ENCODE measurements at regions not wholly inside any gene's neighbourhood (a gene's known extent, or its start where the extent isn't known, plus 50 kb on each side); places are given as distances from the start of the nearest gene placed in this dataset.

DNA sequence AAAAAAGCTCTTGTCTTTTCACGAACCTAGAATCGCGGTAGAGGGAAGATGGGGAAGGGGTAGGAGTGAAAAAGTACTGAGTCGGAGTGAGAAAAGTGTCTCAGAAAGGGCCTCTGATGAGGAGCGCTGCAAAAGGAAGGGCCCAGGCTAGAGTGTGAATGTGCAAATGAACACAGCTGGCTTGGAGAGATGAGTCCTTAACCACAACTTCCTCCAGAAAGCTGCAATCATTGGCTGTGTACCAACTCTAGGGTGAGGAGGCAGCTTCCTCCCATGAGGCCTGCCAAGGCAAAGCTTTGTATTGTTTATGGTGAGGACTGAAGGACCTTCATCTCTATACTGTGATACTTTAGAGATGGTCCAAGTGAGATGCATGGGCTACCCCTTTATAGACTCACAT is 566.9 kb upstream of the ANO5 start:
- ChIA-PET CTCF (no interaction called here), POLR2A (no interaction called here)
- Histone ChIP-seq H3K36me3 (ENCODE audit: control insufficient read depth in 2 of 2, insufficient read depth in 1 of 2, low read length in 2 of 2) (no peaks in the 10 kb centered on the region), H3K9me3 (ENCODE audit: control insufficient read depth, insufficient read depth, low read depth, low read length) (no peaks in the 10 kb centered on the region), H3K4me3 (ENCODE audit: low read depth, low read length) (no peak overlapping the region), H3K27ac (ENCODE audit: extremely low read depth, low read depth, low read length) (no peak overlapping the region), H3K4me1 (ENCODE audit: control insufficient read depth, insufficient read depth, low read length) (no peaks in the 10 kb centered on the region)
- TF ChIP-seq, protein P1, sequence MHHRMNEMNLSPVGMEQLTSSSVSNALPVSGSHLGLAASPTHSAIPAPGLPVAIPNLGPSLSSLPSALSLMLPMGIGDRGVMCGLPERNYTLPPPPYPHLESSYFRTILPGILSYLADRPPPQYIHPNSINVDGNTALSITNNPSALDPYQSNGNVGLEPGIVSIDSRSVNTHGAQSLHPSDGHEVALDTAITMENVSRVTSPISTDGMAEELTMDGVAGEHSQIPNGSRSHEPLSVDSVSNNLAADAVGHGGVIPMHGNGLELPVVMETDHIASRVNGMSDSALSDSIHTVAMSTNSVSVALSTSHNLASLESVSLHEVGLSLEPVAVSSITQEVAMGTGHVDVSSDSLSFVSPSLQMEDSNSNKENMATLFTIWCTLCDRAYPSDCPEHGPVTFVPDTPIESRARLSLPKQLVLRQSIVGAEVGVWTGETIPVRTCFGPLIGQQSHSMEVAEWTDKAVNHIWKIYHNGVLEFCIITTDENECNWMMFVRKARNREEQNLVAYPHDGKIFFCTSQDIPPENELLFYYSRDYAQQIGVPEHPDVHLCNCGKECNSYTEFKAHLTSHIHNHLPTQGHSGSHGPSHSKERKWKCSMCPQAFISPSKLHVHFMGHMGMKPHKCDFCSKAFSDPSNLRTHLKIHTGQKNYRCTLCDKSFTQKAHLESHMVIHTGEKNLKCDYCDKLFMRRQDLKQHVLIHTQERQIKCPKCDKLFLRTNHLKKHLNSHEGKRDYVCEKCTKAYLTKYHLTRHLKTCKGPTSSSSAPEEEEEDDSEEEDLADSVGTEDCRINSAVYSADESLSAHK (tag by site-specific recombination; IDR thresholded peaks at IDR 0.05), result no peak
- TF ChIP-seq IKZF3 (tag by site-specific recombination; IDR thresholded peaks at IDR 0.05) (no peak), ZNF624 (tag by site-specific recombination; IDR thresholded peaks at IDR 0.05) (no peak), ZNF571 (tag by site-specific recombination; IDR thresholded peaks at IDR 0.05) (no peak), ZFP37 (tag by site-specific recombination; IDR thresholded peaks at IDR 0.05) (no peak), MEIS1 (CRISPR knock-in tag; IDR thresholded peaks at IDR 0.05; ENCODE audit: borderline replicate concordance) (no peak), ZNF654 (tag by site-specific recombination; IDR thresholded peaks at IDR 0.05; ENCODE audit: low read depth) (no peak), ZNF169 (tag by site-specific recombination; IDR thresholded peaks at IDR 0.05) (no peak), BCL11A (tag by site-specific recombination; IDR thresholded peaks at IDR 0.05; ENCODE audit: low read depth) (no peak), SCRT1 (tag by site-specific recombination; IDR thresholded peaks at IDR 0.05; ENCODE audit: borderline replicate concordance) (no peak), ZNF24 (tag by site-specific recombination; IDR thresholded peaks at IDR 0.05) (no peak), KLF16 (tag by site-specific recombination; IDR thresholded peaks at IDR 0.05) (no peak), ZNF623 (tag by site-specific recombination; IDR thresholded peaks at IDR 0.05) (no peak)
- TF ChIP-seq, protein P2, sequence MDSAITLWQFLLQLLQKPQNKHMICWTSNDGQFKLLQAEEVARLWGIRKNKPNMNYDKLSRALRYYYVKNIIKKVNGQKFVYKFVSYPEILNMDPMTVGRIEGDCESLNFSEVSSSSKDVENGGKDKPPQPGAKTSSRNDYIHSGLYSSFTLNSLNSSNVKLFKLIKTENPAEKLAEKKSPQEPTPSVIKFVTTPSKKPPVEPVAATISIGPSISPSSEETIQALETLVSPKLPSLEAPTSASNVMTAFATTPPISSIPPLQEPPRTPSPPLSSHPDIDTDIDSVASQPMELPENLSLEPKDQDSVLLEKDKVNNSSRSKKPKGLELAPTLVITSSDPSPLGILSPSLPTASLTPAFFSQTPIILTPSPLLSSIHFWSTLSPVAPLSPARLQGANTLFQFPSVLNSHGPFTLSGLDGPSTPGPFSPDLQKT (IDR thresholded peaks at IDR 0.05; ENCODE audit: borderline replicate concordance, low read depth, low read length), result no peak
- TF ChIP-seq, protein P3, sequence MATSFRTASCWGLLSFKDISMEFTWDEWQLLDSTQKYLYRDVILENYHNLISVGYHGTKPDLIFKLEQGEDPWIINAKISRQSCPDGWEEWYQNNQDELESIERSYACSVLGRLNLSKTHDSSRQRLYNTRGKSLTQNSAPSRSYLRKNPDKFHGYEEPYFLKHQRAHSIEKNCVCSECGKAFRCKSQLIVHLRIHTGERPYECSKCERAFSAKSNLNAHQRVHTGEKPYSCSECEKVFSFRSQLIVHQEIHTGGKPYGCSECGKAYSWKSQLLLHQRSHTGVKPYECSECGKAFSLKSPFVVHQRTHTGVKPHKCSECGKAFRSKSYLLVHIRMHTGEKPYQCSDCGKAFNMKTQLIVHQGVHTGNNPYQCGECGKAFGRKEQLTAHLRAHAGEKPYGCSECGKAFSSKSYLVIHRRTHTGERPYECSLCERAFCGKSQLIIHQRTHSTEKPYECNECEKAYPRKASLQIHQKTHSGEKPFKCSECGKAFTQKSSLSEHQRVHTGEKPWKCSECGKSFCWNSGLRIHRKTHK (tag by site-specific recombination; IDR thresholded peaks at IDR 0.05), result no peak

DNA sequence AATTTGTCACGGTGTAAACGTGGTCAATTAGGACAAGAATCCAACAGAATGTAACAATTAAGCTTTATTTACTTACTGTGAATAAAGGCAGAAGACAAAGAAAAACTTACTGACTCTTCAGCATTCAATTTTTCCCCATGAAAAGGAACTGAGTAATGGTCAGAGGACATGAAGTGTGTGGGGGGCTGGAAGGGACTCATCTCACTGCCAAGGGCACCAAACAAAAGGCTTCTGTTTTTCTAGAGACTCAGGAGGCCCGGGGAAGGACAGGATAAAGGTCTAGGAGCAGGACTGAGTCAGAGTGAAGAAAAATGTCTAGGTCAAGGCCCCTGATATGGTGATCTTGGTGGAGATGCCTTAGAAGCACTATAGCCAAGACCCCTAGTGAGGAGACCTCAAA is 564.2 kb upstream of the ANO5 start:
- no peak overlapping the region for H3K27ac ChIP-seq (ENCODE audit: extremely low read depth, low read depth, low read length)
- ChIA-PET CTCF (no interaction called here), POLR2A (no interaction called here)
- H3K4me1 ChIP-seq (ENCODE audit: control insufficient read depth, insufficient read depth, low read length), result no peaks in the 10 kb centered on the region
- no peaks in the 10 kb centered on the region for H3K36me3 ChIP-seq (ENCODE audit: control insufficient read depth in 2 of 2, insufficient read depth in 1 of 2, low read length in 2 of 2)
- H3K4me3 ChIP-seq (ENCODE audit: low read depth, low read length), result no peak overlapping the region
- H3K9me3 ChIP-seq (ENCODE audit: control insufficient read depth, insufficient read depth, low read depth, low read length), result no peaks in the 10 kb centered on the region
- TF ChIP-seq ZNF677 (tag by site-specific recombination; IDR thresholded peaks at IDR 0.05), result no peak

DNA sequence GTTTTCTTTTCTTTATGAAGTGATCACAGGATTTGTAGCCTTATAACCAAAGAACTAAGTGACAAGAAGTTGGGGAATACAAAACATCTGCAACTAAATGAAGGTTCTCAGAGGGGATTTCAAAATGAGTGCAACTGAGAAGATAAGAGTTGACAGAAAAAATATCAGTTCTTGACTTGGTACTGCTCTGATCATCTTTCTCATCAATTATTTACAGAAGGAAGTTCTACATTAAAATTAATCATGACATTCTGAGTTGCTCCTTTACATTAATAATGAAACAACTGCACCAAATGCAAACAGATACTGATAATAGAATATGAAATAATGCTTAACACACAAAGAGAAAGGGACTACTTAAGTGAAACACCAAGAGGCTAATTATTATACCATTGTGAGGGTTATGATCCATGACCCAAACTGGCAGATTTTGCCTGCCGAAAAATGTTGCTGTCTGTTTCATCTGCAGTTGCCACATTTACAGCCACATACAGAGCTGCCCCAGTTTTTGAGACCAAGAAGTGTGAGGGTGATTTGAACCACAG is 561.9 kb upstream of the ANO5 start:
- Histone ChIP-seq H3K9me3 (ENCODE audit: control insufficient read depth, insufficient read depth, low read depth, low read length) (no peaks in the 10 kb centered on the region), H3K27ac (ENCODE audit: extremely low read depth, low read depth, low read length) (no peak overlapping the region), H3K36me3 (ENCODE audit: control insufficient read depth in 2 of 2, insufficient read depth in 1 of 2, low read length in 2 of 2) (no peaks in the 10 kb centered on the region), H3K4me3 (ENCODE audit: low read depth, low read length) (no peak overlapping the region), H3K4me1 (ENCODE audit: control insufficient read depth, insufficient read depth, low read length) (no peaks in the 10 kb centered on the region)
- ChIA-PET POLR2A (no interaction called here), CTCF (no interaction called here)
- TF ChIP-seq ZNF404 (tag by site-specific recombination; IDR thresholded peaks at IDR 0.05), result no peak
- TF ChIP-seq ZNF174 (tag by site-specific recombination; IDR thresholded peaks at IDR 0.05), result no peak
- no peak for TF ChIP-seq ZEB2 (tag by site-specific recombination; IDR thresholded peaks at IDR 0.05)
- TF ChIP-seq ZNF366 (tag by site-specific recombination; conservative IDR thresholded peaks at IDR 0.05), result no peak
- TF ChIP-seq, protein P4, sequence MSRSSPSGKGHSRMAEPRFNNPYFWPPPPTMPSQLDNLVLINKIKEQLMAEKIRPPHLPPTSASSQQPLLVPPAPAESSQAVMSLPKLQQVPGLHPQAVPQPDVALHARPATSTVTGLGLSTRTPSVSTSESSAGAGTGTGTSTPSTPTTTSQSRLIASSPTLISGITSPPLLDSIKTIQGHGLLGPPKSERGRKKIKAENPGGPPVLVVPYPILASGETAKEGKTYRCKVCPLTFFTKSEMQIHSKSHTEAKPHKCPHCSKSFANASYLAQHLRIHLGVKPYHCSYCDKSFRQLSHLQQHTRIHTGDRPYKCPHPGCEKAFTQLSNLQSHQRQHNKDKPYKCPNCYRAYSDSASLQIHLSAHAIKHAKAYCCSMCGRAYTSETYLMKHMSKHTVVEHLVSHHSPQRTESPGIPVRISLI (tag by site-specific recombination; IDR thresholded peaks at IDR 0.05), result no peak
- TF ChIP-seq, protein P5, sequence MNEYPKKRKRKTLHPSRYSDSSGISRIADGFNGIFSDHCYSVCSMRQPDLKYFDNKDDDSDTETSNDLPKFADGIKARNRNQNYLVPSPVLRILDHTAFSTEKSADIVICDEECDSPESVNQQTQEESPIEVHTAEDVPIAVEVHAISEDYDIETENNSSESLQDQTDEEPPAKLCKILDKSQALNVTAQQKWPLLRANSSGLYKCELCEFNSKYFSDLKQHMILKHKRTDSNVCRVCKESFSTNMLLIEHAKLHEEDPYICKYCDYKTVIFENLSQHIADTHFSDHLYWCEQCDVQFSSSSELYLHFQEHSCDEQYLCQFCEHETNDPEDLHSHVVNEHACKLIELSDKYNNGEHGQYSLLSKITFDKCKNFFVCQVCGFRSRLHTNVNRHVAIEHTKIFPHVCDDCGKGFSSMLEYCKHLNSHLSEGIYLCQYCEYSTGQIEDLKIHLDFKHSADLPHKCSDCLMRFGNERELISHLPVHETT (tag by site-specific recombination; IDR thresholded peaks at IDR 0.05), result no peak
- TF ChIP-seq ZNF837 (tag by site-specific recombination; IDR thresholded peaks at IDR 0.05), result no peak
- TF ChIP-seq, protein P6, sequence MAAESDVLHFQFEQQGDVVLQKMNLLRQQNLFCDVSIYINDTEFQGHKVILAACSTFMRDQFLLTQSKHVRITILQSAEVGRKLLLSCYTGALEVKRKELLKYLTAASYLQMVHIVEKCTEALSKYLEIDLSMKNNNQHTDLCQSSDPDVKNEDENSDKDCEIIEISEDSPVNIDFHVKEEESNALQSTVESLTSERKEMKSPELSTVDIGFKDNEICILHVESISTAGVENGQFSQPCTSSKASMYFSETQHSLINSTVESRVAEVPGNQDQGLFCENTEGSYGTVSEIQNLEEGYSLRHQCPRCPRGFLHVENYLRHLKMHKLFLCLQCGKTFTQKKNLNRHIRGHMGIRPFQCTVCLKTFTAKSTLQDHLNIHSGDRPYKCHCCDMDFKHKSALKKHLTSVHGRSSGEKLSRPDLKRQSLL (tag by site-specific recombination; IDR thresholded peaks at IDR 0.05), result no peak
- TF ChIP-seq ZNF341 (tag by site-specific recombination; IDR thresholded peaks at IDR 0.05; ENCODE audit: low read depth), result no peak

Measured in HEK293 (cell line).